ENCODE measurements at regions not wholly inside any gene's neighbourhood (a gene's known extent, or its start where the extent isn't known, plus 50 kb on each side); places are given as distances from the start of the nearest gene placed in this dataset.

- TF ChIP-seq CTCF (IDR thresholded peaks at IDR 0.05; ENCODE audit: low read depth, low read length) (no peak), EZH2phosphoT487 (IDR thresholded peaks at IDR 0.05; ENCODE audit: low read depth) (no peak)
These were observed 275.3 kb upstream of the PHYHIPL start for GRCh38 chr10:58901092-58901646.

All from OCI-LY3 (cell line).